ENCODE measurements at regions not wholly inside any gene's neighbourhood (a gene's known extent, or its start where the extent isn't known, plus 50 kb on each side); places are given as distances from the start of the nearest gene placed in this dataset.

- WGBS, 3 donors = 70 to 90% (median 83%) methylated on average over 5 of the region's 5 CpGs
- no peaks in the 10 kb centered on the region for H3K27me3 ChIP-seq
- no peak overlapping the region for H3K4me3 ChIP-seq
- H3K27ac ChIP-seq = no peak overlapping the region
- peaks cover 4% of the 10 kb centered on the region for H3K4me1 ChIP-seq (ENCODE audit: insufficient read depth)
- TF ChIP-seq POLR2A (IDR thresholded peaks at IDR 0.05) (no peak), CTCF (IDR thresholded peaks at IDR 0.05) (no peak), EP300 (IDR thresholded peaks at IDR 0.05) (no peak)
- H3K9me3 ChIP-seq = no peaks in the 10 kb centered on the region
- intact Hi-C loops (cut with DNase I) = no loop called here
- H3K36me3 ChIP-seq = no peaks in the 10 kb centered on the region
- DNase-seq = no peak
Observed at GRCh38 chr13:50116430-50116973, 101.3 kb downstream of the KCNRG start.

DNA sequence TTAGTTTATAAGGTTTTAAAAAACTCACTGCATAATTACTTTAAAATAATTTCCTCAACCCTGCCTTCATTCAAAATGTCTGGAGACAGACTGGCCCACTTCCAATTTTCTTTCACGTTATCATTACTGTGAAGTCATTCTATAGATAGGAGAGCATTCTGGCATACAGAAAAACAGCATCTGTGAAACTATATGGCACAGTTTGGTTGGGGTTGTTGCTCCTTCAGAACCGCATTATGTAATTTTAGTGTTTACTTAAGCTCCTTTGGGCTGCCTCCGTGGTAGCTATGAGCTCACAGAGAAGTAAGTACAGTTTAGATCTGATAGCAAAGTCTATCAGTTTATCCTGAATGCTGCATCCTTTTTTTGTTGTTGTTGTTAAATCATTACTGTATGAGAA lies 104.3 kb downstream of the KCNRG start:
- TF ChIP-seq CTCF (IDR thresholded peaks at IDR 0.05) (no peak), POLR2A (IDR thresholded peaks at IDR 0.05) (no peak), EP300 (IDR thresholded peaks at IDR 0.05) (no peak)
- Histone ChIP-seq H3K36me3 (no peaks in the 10 kb centered on the region), H3K4me1 (ENCODE audit: insufficient read depth) (peaks cover 6% of the 10 kb centered on the region), H3K4me3 (no peak overlapping the region), H3K27me3 (no peaks in the 10 kb centered on the region), H3K27ac (no peak overlapping the region), H3K9me3 (no peaks in the 10 kb centered on the region)
- intact Hi-C loops (cut with DNase I) = no loop called here
- WGBS, 3 donors = 69 to 78% (median 75%) methylated on average over 3 of the region's 3 CpGs
- no peak for DNase-seq

GRCh38 chr13:50122455-50122854 lies 107.2 kb downstream of the KCNRG start:
- 95 to 100% (median 98%) methylated on average over 1 of the region's 1 CpG for WGBS, 3 donors
- TF ChIP-seq POLR2A (IDR thresholded peaks at IDR 0.05) (no peak), EP300 (IDR thresholded peaks at IDR 0.05) (no peak), CTCF (IDR thresholded peaks at IDR 0.05) (no peak)
- no peaks in the 10 kb centered on the region for H3K9me3 ChIP-seq
- peaks cover 2% of the 10 kb centered on the region for H3K4me1 ChIP-seq (ENCODE audit: insufficient read depth)
- no peak overlapping the region for H3K27ac ChIP-seq
- intact Hi-C loops (cut with DNase I) = loop anchor here in 2 of 4 donors (5.0 to 10.0 kb wide), 2 partner anchors 40 to 1462 kb away; partner anchors contain the start of gene WDFY2 (in 1 of the 2)
- no peak for DNase-seq
- no peaks in the 10 kb centered on the region for H3K27me3 ChIP-seq
- no peaks in the 10 kb centered on the region for H3K36me3 ChIP-seq
- H3K4me3 ChIP-seq = no peak overlapping the region

GRCh38 chr13:50123002-50123401 lies 107.8 kb downstream of the KCNRG start:
- no peak overlapping the region for H3K4me3 ChIP-seq
- H3K27me3 ChIP-seq = no peaks in the 10 kb centered on the region
- TF ChIP-seq CTCF (IDR thresholded peaks at IDR 0.05) = no peak
- TF ChIP-seq POLR2A (IDR thresholded peaks at IDR 0.05) = no peak
- TF ChIP-seq EP300 (IDR thresholded peaks at IDR 0.05) = no peak
- H3K4me1 ChIP-seq (ENCODE audit: insufficient read depth) = peaks cover 2% of the 10 kb centered on the region
- no peak overlapping the region for H3K27ac ChIP-seq
- intact Hi-C loops (cut with DNase I) = loop anchor here in 2 of 4 donors (5.0 to 10.0 kb wide), 2 partner anchors 41 to 1462 kb away; partner anchors contain the start of gene WDFY2 (in 1 of the 2)
- no peaks in the 10 kb centered on the region for H3K9me3 ChIP-seq
- DNase-seq = no peak
- WGBS, 3 donors = 83 to 92% (median 90%) methylated on average over 3 of the region's 3 CpGs
- no peaks in the 10 kb centered on the region for H3K36me3 ChIP-seq

Data from ovary (tissue), 7 donors.